ENCODE measurements at regions not wholly inside any gene's neighbourhood (a gene's known extent, or its start where the extent isn't known, plus 50 kb on each side); places are given as distances from the start of the nearest gene placed in this dataset.

- Mint-ChIP-seq H3K4me1 (no peaks in the 10 kb centered on the region), H3K27me3 (ENCODE audit: low read depth) (no peaks in the 10 kb centered on the region), H3K36me3 (no peaks in the 10 kb centered on the region), H3K4me3 (no peak overlapping the region), H3K27ac (no peak overlapping the region), H3K9me3 (no peaks in the 10 kb centered on the region)
- TF ChIP-seq CTCF (IDR thresholded peaks at IDR 0.05; ENCODE audit: unreplicated experiment), result no peak
- no peak for DNase-seq (ENCODE audit: low spot score in 2 of 2, unreplicated experiment in 2 of 2)
Observed at GRCh38 chr9:115747731-115748130, 405.9 kb upstream of the PAPPA start.

GRCh38 chr9:115756736-115757135 lies 396.9 kb upstream of the PAPPA start:
- Mint-ChIP-seq H3K4me1 (peaks cover 4% of the 10 kb centered on the region), H3K27me3 (ENCODE audit: low read depth) (no peaks in the 10 kb centered on the region), H3K4me3 (no peak overlapping the region), H3K9me3 (no peaks in the 10 kb centered on the region), H3K27ac (no peak overlapping the region), H3K36me3 (no peaks in the 10 kb centered on the region)
- no peak for TF ChIP-seq CTCF (IDR thresholded peaks at IDR 0.05; ENCODE audit: unreplicated experiment)
- DNase-seq (ENCODE audit: low spot score in 2 of 2, unreplicated experiment in 2 of 2), result no peak

- no peak for DNase-seq (ENCODE audit: low spot score in 2 of 2, unreplicated experiment in 2 of 2)
- Mint-ChIP-seq H3K27ac (no peak overlapping the region), H3K4me3 (no peak overlapping the region), H3K4me1 (peaks cover 4% of the 10 kb centered on the region), H3K27me3 (ENCODE audit: low read depth) (no peaks in the 10 kb centered on the region), H3K36me3 (no peaks in the 10 kb centered on the region), H3K9me3 (no peaks in the 10 kb centered on the region)
- TF ChIP-seq CTCF (IDR thresholded peaks at IDR 0.05; ENCODE audit: unreplicated experiment), result no peak
Observed at GRCh38 chr9:115757461-115757860, 396.1 kb upstream of the PAPPA start.

- Mint-ChIP-seq H3K4me3 (no peak overlapping the region), H3K27ac (no peak overlapping the region), H3K4me1 (peaks cover 4% of the 10 kb centered on the region), H3K27me3 (ENCODE audit: low read depth) (no peaks in the 10 kb centered on the region), H3K9me3 (no peaks in the 10 kb centered on the region), H3K36me3 (no peaks in the 10 kb centered on the region)
- no peak for TF ChIP-seq CTCF (IDR thresholded peaks at IDR 0.05; ENCODE audit: unreplicated experiment)
- no peak for DNase-seq (ENCODE audit: low spot score in 2 of 2, unreplicated experiment in 2 of 2)
Observed at GRCh38 chr9:115758441-115758840, 395.1 kb upstream of the PAPPA start.

GRCh38 chr9:115759426-115759825 lies 394.2 kb upstream of the PAPPA start:
- H3K36me3 Mint-ChIP-seq, result no peaks in the 10 kb centered on the region
- no peak overlapping the region for H3K27ac Mint-ChIP-seq
- no peak overlapping the region for H3K4me3 Mint-ChIP-seq
- peaks cover 4% of the 10 kb centered on the region for H3K4me1 Mint-ChIP-seq
- no peaks in the 10 kb centered on the region for H3K9me3 Mint-ChIP-seq
- TF ChIP-seq CTCF (IDR thresholded peaks at IDR 0.05; ENCODE audit: unreplicated experiment), result no peak
- DNase-seq (ENCODE audit: low spot score in 2 of 2, unreplicated experiment in 2 of 2), result no peak
- no peaks in the 10 kb centered on the region for H3K27me3 Mint-ChIP-seq (ENCODE audit: low read depth)

GRCh38 chr9:115764645-115765044 lies 388.9 kb upstream of the PAPPA start:
- no peak overlapping the region for H3K4me3 Mint-ChIP-seq
- H3K36me3 Mint-ChIP-seq, result no peaks in the 10 kb centered on the region
- no peaks in the 10 kb centered on the region for H3K27me3 Mint-ChIP-seq (ENCODE audit: low read depth)
- DNase-seq (ENCODE audit: low spot score in 2 of 2, unreplicated experiment in 2 of 2), result no peak
- TF ChIP-seq CTCF (IDR thresholded peaks at IDR 0.05; ENCODE audit: unreplicated experiment), result no peak
- no peaks in the 10 kb centered on the region for H3K9me3 Mint-ChIP-seq
- no peak overlapping the region for H3K27ac Mint-ChIP-seq
- no peaks in the 10 kb centered on the region for H3K4me1 Mint-ChIP-seq

Data from mesothelial cell of epicardium (in vitro differentiated cells).